ENCODE measurements at regions not wholly inside any gene's neighbourhood (a gene's known extent, or its start where the extent isn't known, plus 50 kb on each side); places are given as distances from the start of the nearest gene placed in this dataset.
A peak's percentile ranks its signal among the peaks of the same experiment; 100 is the strongest.

DNA sequence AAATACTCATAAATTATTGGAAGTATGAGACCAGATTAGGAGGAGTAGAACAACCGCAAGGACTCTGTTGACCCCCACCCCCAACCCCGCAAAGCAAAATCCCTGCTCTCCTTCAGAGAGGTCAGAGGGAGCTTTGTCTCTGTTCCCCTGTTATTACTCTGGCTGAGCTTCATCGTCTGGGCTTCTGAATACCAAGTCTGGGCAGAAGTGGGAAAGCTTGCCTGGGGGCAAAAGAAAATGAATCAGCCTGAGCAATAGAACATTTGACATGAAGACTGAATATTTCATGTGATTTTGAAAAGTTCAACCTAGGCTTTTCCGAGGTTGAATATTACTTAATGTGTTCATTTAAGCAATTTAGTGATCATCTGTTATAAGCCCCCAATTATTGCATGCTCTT, 114.6 kb upstream of the ARHGAP28 start:
- no peak for DNase-seq

DNA sequence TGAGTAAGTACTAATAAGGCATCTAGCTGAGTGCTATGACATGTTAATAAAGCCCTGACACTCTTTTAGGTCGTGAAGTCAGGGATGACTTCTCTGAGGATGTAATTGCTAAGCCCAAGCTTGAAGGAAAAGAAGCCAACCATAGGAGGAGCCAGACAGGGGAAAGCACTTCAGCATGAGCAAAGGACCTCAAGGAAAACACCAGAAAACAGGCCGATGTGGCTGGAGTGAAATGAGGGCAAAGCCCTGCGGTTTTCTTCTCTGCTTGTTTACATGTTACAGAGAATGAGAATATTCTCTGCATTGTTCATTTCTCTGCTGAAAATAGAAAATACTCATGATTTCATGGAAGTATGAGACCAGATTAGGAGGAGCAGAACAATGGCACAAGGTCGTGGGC, 112.5 kb upstream of the ARHGAP28 start:
- no peak for DNase-seq

DNA sequence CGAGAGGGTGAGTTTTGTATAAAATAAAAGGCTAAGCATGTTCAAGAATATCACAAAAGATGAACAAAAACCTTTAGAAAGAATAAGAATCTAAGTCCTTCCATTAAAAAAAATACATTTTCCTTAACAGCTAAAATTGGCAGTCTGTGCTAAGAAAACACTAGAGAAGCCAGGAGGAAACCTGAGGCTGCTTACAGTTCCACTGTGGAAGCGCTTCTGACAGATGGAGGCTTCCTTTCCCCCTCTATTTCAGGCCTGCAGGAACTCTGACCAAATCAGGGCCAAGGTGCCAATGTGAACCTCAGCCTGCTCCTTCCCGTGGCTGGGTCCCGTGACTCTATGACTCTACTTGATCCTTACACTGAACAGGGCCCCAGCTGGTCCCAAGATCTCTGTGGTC, 108.1 kb upstream of the ARHGAP28 start:
- DNase-seq = no peak

DNA sequence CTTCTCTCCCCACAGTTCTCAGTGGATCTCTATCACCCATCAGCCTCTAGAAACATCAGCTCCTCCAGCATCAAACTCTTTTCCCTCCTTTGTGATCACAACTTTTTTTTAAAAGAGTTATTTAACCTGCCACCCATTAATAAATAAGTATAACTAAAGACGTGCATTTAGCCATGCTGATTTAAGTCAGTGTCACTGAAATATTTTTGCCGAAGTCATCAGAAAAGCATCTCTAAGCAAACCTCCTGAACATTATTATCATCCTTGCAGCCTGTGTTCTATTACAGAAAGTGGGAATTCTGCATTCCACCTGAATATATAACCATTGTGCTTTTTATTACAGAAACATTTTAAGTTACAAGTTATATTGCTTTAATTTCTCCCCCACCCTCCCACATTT, 106.2 kb upstream of the ARHGAP28 start:
- DNase-seq = no peak

DNA sequence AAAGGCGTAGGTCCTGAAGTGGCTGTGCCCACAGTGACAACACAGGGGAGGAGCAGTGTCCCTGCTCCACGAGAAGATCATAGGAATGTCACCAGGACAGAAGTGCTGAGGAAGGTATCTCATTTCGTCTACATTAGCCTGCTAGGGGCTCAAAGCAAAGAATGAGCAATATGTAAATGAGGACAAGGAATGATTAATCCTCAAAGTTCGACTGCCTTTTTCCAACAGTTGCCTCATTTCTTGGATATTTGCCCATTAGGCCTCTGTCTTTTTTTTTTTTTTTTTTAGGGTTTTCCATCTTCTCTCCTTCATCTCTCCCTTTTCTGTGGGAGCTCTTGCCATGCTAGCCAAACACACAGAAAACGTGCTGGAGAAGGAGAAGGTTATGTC, 105.2 kb upstream of the ARHGAP28 start:
- DNase-seq = no peak

DNA sequence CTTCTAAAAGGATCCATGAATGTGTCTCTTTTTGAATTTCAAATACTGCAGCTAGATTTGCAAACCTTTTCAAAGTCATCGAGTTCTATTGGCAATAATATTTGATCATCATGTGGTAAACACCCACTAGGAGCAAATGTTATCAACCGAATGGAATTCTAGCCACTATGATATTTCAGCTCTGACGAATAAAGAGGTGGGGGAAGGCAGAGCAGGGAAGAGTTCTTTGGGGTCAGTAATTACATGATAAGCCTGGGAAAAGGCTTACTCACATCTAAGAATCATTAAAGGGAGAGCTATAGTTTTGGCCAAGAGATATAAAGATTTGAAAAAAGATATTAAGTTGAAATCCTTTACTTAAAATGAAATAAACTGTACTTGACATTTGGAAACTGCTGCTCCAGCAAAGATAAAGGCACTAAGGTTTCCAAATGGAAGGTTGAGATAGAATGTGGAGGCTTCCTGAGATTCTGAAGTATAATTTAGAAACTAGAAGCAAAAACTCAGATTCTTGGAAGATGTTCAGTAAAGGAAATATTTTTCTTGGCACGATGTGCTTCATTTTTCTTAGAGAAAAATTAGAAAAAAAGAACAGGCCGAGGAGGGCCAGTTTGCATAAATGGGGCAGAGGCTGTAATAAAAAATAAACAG, 104.7 kb upstream of the ARHGAP28 start:
- DNase-seq = no peak

DNA sequence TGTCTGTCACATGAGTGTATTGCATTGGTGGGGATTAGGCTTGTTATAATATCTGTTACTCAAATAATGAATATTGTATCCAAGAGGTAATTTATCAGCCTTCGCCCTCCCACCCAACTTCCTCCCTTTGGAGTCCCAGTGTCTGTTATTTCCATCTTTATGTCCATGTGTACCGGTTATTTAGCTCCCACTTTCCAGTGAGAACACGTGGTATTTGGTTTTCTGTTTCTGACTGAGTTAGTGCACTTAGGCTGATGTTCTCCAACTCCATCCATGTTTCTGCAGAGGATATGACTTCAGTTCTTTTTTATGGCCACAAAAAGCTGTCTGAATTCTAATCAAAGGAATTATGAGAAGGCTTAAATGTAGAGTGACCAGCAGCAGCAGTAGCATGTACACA, 104.0 kb upstream of the ARHGAP28 start:
- no peak for DNase-seq

DNA sequence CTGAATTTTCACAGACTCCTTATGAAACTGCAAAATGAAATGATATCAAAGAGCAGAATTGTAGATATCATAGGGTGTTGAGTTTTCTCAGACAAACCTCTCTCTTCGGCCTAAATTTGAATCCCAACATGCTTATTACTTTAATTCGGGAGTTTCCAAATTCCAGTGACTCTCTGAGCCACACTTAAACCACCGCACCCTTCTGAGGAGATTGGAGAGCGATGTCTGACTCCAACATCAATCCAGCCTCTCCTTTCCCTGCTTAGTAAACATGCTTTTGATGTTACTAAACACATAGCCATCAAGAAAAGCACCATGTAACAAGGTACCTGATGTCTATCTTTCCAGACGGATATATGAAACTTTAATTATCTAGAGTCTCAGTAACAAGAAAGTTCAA, 103.1 kb upstream of the ARHGAP28 start:
- DNase-seq = no peak

DNA sequence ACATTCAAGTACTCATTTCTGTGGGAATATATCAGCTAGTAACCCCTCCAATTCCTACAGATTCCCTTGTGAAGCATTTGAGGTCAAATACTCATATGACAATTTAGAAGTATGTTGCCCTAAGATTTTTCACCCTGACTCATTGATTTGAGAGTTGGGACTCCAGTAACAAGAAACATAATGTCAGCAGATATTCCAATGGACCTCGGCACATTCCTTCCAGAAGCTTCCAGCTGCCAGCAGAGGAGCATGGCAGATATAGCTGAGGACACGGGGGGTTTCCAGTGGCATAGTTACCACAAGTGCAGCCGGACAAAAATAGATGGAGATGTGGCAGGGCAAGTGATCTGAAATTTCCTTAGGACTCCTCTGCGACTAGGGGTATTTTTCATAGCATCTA, 101.9 kb upstream of the ARHGAP28 start:
- DNase-seq = no peak

DNA sequence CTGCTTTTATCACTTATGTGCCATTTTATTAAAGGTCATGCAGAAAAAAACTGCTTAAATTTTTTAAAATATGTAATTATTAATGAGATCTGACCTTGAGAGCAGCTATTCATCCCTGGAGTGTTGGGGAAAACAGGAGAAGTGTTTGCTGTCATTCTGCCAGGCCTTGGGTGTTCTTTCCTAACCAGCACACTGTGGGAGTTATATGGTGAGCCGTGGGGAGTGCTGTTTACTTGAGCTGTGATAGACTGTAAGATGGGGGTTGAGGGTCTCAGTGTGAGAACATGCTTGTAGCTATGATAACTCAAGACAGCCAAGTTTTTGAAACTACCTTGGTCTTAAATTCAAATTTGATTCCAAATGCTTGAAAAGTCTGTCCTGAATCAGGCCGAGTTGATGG, 101.3 kb upstream of the ARHGAP28 start:
- no peak for DNase-seq

DNA sequence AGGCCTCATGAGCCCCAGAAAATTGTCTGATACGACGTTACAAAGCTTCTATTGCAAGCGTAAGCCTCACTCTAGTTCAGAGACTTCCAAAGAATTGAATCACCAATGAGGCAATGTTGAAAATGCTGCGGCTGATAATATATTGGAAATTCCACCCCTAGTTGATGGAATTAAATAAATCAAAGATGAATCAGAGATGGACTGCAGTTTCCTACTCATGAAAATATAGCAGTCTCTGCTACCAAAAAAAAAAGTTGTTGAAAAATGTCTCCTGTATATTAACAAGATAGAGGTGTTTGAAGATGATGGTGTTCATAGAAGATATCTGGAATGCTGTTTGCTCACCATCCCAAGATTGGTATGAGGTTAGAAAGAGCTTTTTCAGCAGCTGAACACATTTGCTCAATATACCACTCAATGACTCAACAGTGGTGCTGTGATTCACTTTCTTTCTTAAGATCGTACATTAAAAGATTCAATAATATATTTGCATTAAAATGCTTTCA, 99.8 kb upstream of the ARHGAP28 start:
- DNase-seq = no peak

DNA sequence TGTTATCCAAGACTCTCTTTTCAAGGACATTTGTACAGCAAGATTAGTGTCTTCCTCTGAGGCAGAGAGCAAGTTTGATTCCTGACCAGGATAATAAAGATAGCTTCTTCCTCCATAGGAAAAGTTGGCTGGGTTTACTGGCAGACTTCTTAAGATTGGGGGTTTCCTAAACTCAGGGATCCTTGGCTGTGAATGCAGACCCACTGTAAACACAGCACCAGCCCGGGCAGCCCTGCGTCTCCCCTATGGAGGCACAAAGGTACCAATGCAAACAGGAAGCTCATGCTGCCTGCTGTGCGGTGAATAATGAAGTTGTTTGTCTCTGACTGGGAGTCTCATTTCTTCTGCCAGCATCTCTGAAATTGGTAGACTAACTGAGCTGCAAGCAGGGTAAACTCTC, 96.2 kb upstream of the ARHGAP28 start:
- DNase-seq = peak; percentile 75

DNA sequence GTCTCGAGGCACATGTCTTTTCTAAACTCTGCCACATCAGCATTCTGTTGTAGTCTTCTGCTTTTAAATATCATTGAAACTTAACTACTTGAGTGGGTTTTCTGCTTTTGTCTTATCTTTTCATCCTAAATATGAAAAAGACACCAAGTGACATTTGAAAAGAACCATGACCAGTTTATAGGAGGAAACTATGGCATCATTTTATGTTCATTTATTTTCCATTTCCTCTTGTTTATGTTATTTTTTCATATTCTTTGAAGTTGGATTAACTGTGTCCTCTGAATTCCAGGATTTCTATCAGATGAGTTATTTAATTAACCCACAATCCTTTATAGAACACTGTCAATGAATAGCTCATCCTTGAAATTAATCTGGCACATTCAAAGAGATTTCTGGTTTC, 93.4 kb upstream of the ARHGAP28 start:
- DNase-seq = no peak

DNA sequence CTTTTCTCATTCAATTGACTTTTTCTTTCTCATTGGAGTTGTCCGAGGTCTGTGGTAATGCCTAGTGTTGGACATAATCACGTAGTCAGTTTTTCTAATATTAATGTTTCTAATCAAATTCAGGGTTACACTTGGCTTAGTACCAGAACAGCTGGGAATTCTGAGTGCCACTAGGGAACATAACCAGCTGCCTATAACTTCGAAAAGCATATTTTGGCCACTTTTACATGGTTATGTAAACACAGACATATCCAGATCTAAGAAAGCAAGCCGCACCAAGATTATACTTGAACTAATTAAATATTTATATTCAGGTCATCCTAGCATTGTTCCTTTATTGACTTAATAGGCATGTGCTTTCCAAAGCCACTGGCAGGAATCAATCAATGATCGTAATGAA, 91.1 kb upstream of the ARHGAP28 start:
- no peak for DNase-seq

DNA sequence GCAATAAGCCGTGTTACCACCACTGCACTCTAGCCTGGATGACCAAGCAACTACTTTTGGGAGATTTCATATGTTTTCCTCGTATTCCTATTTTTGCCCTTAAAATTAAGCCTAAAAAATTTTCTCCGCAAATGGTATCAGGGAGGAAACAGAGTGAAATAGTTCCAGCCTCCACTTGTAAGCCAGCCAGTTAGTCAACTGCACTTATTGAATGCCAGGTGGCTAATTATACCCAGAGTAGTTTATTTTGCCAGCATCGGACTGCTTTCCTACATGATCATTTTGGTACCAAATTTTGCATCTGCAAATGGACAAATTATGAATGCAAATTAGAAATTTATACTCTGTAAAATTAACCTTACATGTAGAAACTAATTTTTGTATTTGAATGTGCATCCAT, 90.2 kb upstream of the ARHGAP28 start:
- peak; percentile 35 for DNase-seq

DNA sequence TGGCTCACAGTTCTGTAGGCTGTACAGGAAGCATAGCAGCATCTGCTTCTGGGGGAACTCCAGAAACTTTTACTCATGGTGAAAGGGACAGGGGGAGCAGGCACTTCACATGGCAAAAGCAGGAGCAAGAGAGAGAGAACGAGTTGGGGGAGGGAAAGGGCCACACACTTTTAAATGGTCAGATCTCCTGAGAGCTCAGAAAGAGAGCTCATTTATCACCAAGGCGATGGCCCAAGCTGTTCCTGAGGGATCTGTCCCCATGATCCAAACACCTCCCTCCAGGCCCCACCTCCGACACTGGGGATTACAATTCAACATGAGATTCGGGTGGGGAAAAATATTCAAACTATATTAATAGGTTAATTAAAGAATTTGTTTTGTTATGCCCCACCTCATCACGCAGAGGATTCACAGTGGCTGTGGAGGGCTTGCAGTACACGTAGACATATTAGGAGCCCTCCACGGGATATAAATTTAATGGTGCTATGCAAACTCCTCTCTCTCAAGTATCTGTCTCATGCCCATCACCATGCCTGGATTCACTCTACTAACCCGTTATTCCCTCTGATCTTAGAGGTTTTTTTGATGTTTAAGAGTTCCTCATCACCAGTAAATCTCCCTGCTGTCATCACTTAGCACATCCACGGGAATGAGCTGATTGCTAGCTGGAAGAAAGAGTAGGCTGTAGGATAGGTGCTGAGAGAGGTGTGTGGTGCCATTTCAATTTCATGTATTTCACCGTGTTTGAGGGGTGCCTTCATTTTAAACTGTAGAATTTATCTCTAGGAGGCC, 84.5 kb upstream of the ARHGAP28 start:
- no peak for DNase-seq

DNA sequence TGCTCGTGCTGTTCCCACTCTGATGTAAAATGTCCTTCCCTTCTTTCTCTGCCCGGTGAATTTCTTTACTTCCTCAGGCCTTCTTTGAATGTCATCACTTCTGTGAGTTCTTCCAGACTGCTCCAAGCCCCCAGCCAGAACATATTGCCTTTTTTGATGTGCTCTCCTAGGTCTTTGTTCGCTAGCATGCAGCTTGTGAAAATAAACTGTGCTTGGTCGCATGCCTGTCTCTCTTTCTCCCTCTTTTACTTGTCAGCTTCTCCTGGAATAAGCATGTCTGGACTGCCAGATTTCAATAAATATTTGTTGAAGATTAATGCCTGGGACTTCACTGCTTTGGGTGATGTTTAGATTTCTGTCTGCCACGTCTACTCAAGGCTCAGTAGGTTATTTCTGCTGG, 82.7 kb upstream of the ARHGAP28 start:
- no peak for DNase-seq

DNA sequence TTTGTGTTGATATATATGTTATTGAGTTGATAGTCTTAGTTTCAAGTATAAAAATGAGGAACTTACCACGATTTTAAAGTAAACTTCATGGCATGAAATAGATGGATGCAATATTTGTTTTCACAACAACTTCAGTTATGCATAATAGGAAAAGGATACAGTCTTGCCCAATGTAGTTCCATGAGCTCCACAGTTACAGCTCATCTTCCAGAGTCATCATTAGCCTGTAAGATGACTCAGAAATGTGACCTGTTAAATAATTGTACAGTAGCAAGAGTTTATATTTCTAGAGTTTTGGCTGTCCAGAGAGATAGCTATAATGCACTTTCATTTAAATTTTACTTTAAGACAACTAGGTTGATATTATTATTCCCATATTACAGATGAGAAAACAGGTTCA, 80.9 kb upstream of the ARHGAP28 start:
- no peak for DNase-seq

DNA sequence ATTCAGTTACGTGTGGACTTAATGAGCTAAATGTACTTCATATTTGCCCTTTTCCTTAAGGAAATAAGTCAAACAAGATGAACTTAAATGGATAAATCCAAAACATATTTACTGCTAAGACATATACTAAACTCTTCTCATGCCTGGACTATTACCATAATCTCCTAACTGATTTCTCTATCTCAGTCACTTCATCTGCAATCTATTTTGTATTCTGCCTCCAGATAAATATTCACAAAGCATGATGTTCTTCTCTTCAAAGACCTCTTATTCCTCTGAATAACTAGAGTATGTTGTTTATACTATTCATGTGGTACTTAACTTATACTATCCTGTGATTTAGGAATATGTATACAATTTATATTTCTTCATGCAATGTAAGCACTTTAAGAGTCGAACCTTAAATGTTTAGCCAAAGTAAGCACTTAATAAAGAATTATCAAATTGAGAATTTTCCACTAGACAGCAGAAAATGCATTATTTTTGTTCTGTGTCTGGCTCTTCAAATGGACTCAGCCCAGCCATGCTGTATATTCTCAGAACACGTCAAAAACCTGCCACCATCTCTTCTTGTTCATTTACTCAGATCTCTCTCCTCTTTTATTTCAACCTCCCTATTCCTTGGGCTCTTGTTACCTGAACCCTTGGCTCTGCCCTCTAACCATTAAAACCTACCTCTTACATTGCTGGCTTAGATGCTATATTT, 79.9 kb upstream of the ARHGAP28 start:
- no peak for DNase-seq

DNA sequence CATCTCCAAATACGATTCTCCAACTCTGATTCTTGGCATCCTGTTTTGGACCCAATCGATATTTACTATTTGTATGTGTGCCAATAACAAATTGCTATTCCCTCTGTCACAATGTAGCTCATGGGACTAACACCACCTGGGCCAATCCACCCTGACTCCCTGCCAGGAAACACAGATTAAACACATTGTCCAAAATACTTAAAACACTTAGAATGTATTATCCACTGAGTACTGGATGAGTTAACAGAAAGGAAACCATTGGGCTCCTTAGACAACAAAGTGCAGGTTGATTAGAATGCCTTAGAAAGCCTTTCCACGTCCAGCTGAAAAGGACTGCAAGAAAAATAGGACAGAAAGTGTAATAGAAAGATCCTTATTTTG, 79.4 kb upstream of the ARHGAP28 start:
- DNase-seq = peak; percentile 74

DNA sequence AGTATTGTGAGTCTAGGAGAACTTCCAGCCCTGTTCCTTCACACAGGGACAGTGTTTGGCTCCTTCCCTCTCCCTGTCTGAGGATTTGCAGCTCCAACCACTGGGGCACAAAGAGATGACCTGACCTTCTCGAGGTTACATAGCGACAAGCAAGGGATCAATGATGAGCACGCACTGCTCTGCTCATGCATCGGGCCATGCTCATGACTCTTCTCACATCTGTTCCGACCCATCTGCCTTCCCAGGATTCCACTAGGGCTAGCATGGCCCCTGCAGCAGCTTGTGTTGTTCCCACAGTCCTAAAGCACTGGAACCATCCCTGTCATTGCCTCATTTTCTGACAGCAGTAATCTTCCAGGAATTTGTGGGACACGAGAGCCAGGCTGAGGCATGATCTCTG, 78.8 kb upstream of the ARHGAP28 start:
- DNase-seq = no peak

DNA sequence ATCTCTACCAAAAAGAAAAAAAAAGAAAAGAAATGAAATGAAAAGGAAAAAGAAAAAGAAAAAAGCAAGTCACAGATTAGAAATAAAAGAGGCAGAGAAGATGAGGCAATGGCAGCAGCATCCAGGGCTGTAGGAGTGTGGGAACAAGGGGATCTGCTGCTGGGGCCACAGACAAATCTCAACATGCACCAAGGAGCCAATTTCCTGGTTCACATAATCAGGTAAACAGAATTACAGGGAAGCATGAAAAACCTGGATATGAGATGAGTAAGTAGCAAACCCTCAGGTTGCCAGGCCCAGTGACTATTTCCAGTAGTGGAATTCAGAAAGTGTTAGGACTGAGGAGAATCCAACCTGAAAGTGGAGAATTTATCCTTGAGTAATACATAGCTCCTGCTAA, 77.4 kb upstream of the ARHGAP28 start:
- DNase-seq = no peak

DNA sequence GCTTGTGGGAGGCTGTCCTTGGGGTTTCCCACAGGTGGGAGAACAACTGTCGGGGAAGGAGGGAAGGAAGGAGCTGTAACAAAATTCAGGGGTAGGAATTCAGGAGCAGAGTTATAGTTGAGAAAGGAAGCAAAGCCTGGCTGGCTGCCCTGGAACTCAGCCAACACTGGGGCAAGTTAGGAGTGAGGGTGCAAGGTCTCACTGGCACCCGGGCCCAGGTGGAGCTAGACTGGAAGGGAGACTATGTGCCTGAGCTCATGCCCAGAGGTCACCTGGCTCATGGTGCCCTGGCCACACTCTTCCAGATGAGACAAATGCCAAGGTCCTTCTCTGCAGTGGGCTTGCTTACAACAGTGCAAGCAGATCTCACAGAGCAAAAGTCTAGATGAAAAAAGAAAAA, 75.6 kb upstream of the ARHGAP28 start:
- no peak for DNase-seq

Data from COR-L47 (cell line).